Right ventricle myocardium superior (tissue), 1 donor: ENCODE measurements at regions not wholly inside any gene's neighbourhood (a gene's known extent, or its start where the extent isn't known, plus 50 kb on each side); places are given as distances from the start of the nearest gene placed in this dataset.
"Not testable (repeated sequence)": the region's sequence is repeated elsewhere in the genome, so short reads cannot be mapped to it uniquely, and the experiment has no call there.

Experiments used
- ATAC-seq: fragments of 200-7000 bp; cut with Tn5 transposase; one replicate; pipeline ENCODE4 v1.9.1; 2020; ENCODE audit warnings: mild to moderate bottlenecking; ENCODE audit not compliant: poor library complexity
- DNase-seq: peaks from one replicate; pipeline ENCODE4 v3.0.0-alpha.2; 2020
- intact Hi-C: fragments of 100-400 bp; cut with DNase I; formaldehyde crosslinking; loops from one replicate; pipeline ENCODE4 v1.11.2; 2022
- donor health status: DM: no; HTN: yes; CAD: no; lungs with severe emphysema.

- ATAC-seq (no peak), DNase-seq (no peak)
- intact Hi-C loops = no loop called here
These were observed 92.1 kb upstream of the ADAMTS5 start for GRCh38 chr21:27058673-27059605.

GRCh38 chr21:27057997-27058396, 91.1 kb upstream of the ADAMTS5 start:
- no peak for ATAC-seq
- intact Hi-C loops = no loop called here
- DNase-seq = no peak

GRCh38 chr21:27047658-27048314, 80.9 kb upstream of the ADAMTS5 start:
- intact Hi-C loops = no loop called here
- DNase-seq (no peak), ATAC-seq (no peak)

GRCh38 chr21:27047283-27047657, 80.4 kb upstream of the ADAMTS5 start:
- DNase-seq = no peak
- intact Hi-C loops = no loop called here
- ATAC-seq = no peak

GRCh38 chr21:27045281-27045985, 78.5 kb upstream of the ADAMTS5 start:
- intact Hi-C loops = no loop called here
- no peak for ATAC-seq
- DNase-seq = no peak

- DNase-seq (no peak), ATAC-seq (no peak)
- intact Hi-C loops = no loop called here
These were observed 76.5 kb upstream of the ADAMTS5 start for GRCh38 chr21:27043377-27043776.

- intact Hi-C loops = no loop called here
- ATAC-seq = no peak
- DNase-seq = no peak
These were observed 74.0 kb upstream of the ADAMTS5 start for GRCh38 chr21:27040738-27041469.

GRCh38 chr21:27036736-27037301, 69.9 kb upstream of the ADAMTS5 start:
- no peak for DNase-seq
- no peak for ATAC-seq
- intact Hi-C loops = no loop called here

- ATAC-seq (no peak), DNase-seq (no peak)
- intact Hi-C loops = no loop called here
These were observed 68.9 kb upstream of the ADAMTS5 start for GRCh38 chr21:27035791-27036190.

- intact Hi-C loops = no loop called here
- ATAC-seq (no peak), DNase-seq (no peak)
These were observed 67.9 kb upstream of the ADAMTS5 start for GRCh38 chr21:27034796-27035195.

GRCh38 chr21:27033471-27033870, 66.6 kb upstream of the ADAMTS5 start:
- ATAC-seq (no peak), DNase-seq (no peak)
- intact Hi-C loops = no loop called here

GRCh38 chr21:27026501-27026900, 59.6 kb upstream of the ADAMTS5 start:
- DNase-seq (no peak), ATAC-seq (no peak)
- intact Hi-C loops = no loop called here

GRCh38 chr21:27025708-27026107, 58.8 kb upstream of the ADAMTS5 start:
- intact Hi-C loops, DNase-seq, ATAC-seq: not testable (repeated sequence)

- intact Hi-C loops = no loop called here
These were observed 58.1 kb upstream of the ADAMTS5 start for GRCh38 chr21:27024971-27025370.

GRCh38 chr21:27024301-27024700, 57.4 kb upstream of the ADAMTS5 start:
- no peak for DNase-seq
- intact Hi-C loops = no loop called here
- ATAC-seq = no peak

More at GRCh38 chr21:27024971-27025370, 58.1 kb upstream of the ADAMTS5 start:
- DNase-seq = no peak
- ATAC-seq = no peak

GRCh38 chr21:27023186-27023585, 56.3 kb upstream of the ADAMTS5 start:
- intact Hi-C loops = no loop called here
- DNase-seq = no peak
- no peak for ATAC-seq

GRCh38 chr21:27021801-27022200, 54.9 kb upstream of the ADAMTS5 start:
- intact Hi-C loops = no loop called here
- ATAC-seq (no peak), DNase-seq (no peak)

GRCh38 chr21:27021046-27021445, 54.2 kb upstream of the ADAMTS5 start:
- DNase-seq (no peak), ATAC-seq (no peak)
- intact Hi-C loops = no loop called here

- intact Hi-C loops = no loop called here
- no peak for ATAC-seq
These were observed 50.4 kb upstream of the ADAMTS5 start for GRCh38 chr21:27017246-27017645.

More at GRCh38 chr21:27017246-27017645, 50.4 kb upstream of the ADAMTS5 start:
- no peak for DNase-seq
